ENCODE measurements at regions not wholly inside any gene's neighbourhood (a gene's known extent, or its start where the extent isn't known, plus 50 kb on each side); places are given as distances from the start of the nearest gene placed in this dataset.

DNA sequence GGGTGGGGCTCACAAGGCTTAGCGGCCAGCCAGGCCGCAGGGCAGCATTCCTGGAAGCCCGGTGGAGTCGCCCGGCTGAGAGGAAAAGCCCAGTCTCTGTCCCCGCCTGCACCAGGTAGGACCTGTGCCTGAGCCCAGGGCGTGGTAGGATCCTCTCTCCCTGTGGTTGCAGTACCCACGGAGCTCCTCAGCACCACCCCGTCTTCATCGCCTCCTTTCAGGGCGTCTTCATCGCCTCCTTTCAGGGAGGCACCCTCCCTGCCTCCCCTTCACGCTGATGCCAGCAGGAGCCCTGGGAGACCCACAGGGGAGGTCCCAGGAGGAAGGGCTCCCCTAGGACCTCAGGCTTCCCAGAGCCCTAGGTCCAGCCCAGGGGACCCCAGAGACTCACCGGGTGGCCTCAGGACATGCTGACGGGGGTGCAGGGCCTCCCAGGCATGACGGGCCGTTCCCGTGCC is 53.3 kb upstream of the NOTCH1 start:
- TF ChIP-seq, protein P1, sequence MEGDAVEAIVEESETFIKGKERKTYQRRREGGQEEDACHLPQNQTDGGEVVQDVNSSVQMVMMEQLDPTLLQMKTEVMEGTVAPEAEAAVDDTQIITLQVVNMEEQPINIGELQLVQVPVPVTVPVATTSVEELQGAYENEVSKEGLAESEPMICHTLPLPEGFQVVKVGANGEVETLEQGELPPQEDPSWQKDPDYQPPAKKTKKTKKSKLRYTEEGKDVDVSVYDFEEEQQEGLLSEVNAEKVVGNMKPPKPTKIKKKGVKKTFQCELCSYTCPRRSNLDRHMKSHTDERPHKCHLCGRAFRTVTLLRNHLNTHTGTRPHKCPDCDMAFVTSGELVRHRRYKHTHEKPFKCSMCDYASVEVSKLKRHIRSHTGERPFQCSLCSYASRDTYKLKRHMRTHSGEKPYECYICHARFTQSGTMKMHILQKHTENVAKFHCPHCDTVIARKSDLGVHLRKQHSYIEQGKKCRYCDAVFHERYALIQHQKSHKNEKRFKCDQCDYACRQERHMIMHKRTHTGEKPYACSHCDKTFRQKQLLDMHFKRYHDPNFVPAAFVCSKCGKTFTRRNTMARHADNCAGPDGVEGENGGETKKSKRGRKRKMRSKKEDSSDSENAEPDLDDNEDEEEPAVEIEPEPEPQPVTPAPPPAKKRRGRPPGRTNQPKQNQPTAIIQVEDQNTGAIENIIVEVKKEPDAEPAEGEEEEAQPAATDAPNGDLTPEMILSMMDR (IDR thresholded peaks at IDR 0.05; ENCODE audit: low read depth, low read length) = no peak
- TF ChIP-seq POLR2A (IDR thresholded peaks at IDR 0.05; ENCODE audit: extremely low read depth, insufficient read length) = no peak
- TF ChIP-seq, protein P2, sequence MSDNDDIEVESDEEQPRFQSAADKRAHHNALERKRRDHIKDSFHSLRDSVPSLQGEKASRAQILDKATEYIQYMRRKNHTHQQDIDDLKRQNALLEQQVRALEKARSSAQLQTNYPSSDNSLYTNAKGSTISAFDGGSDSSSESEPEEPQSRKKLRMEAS (IDR thresholded peaks at IDR 0.05; ENCODE audit: low read depth, low read length) = no peak
- no peak for TF ChIP-seq MYC (IDR thresholded peaks at IDR 0.05; ENCODE audit: low read depth, low read length)
